ENCODE measurements at regions not wholly inside any gene's neighbourhood (a gene's known extent, or its start where the extent isn't known, plus 50 kb on each side); places are given as distances from the start of the nearest gene placed in this dataset.

DNA sequence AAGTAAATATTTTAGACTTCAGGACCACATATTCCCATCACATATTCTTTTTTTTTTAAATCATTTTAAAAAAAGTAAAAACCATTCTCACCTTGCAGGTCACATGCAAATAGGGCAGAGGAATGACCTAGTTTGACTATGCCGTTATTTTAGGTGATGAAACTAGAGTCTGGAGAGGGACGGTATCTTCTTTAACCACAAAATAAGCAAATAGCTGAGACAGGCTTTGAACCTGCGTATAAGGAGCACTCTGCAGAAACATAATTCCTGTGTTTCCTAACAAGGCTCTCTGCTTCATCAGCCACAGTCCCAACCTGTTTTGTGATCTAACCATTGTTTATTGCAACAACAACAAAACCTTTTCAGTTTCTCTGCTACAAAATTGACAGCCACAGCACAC is 121.5 kb downstream of the PCTP start:
- ChIA-PET CTCF (no interaction called here), POLR2A (ENCODE audit: low non-redundant PET) (no interaction called here)
- no peak for DNase-seq (ENCODE audit: low spot score)
- TF ChIP-seq, protein P1, sequence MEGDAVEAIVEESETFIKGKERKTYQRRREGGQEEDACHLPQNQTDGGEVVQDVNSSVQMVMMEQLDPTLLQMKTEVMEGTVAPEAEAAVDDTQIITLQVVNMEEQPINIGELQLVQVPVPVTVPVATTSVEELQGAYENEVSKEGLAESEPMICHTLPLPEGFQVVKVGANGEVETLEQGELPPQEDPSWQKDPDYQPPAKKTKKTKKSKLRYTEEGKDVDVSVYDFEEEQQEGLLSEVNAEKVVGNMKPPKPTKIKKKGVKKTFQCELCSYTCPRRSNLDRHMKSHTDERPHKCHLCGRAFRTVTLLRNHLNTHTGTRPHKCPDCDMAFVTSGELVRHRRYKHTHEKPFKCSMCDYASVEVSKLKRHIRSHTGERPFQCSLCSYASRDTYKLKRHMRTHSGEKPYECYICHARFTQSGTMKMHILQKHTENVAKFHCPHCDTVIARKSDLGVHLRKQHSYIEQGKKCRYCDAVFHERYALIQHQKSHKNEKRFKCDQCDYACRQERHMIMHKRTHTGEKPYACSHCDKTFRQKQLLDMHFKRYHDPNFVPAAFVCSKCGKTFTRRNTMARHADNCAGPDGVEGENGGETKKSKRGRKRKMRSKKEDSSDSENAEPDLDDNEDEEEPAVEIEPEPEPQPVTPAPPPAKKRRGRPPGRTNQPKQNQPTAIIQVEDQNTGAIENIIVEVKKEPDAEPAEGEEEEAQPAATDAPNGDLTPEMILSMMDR (conservative IDR thresholded peaks at IDR 0.05; ENCODE audit: low read depth): no peak
- no peak overlapping the region for H3K27ac ChIP-seq

DNA sequence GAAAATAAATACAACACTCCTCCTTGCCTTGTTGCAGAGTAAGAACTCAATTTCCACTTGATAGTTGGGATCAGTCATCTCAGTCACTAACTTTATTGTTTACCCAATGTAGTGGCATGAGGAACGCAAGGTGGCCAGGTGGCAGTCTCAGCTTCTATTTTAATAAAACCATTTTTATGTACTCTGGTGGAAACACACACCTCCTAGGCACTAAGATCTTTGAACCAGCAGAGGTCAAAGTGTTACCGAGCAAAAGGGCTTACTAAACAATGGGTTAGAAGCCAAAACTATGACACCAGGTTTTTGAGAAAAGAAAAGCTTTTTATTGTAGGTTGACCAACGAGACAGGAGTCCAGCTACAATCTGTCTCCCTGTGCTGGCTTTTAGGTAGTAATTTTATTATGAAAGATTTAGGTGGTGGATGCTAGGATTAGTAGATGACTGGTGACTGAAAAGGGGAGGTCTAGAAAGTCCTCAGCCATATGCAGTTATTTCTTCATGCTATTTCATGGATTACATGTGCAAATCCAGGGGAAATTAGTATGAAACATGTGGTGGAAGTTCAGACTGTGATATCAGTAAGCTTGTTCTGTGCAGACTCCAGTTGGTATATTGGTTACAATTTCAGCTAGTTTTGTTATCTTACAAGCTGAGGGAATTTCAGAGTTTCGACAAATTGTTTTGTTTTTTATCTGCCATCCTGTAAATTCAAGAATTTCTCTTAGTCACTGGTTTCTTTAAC is 122.3 kb downstream of the PCTP start:
- ChIA-PET CTCF (interaction anchor here (0.6 kb wide), 1 partner anchor 637 kb away, joined by 3 read pairs; no protein-coding TSS in a partner anchor), POLR2A (ENCODE audit: low non-redundant PET) (no interaction called here)
- no peak overlapping the region for H3K27ac ChIP-seq
- TF ChIP-seq, protein P1 (conservative IDR thresholded peaks at IDR 0.05; ENCODE audit: low read depth): no peak
- no peak for DNase-seq (ENCODE audit: low spot score)

DNA sequence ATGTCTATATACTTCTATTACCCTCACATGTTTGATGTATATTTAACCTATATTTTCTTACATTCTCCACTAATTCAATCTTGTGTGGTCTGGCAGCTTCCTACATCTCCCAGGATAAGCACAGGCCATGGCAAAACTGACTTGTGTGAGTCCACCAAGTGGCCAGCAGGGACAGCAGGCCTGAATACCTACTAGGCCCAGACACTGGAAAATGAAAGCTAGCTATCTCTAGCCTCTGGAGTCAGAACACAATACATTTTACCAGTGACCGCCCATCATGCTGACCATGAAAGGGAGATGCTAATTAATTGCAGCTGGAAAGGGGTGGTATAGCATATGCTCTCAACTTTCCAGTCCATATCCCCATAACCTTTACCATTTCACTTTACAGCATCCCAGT is 132.3 kb downstream of the PCTP start:
- H3K27ac ChIP-seq: no peak overlapping the region
- no peak for DNase-seq (ENCODE audit: low spot score)
- POLR2A ChIA-PET (ENCODE audit: low non-redundant PET): no interaction called here
- TF ChIP-seq, protein P1 (conservative IDR thresholded peaks at IDR 0.05; ENCODE audit: low read depth): no peak
- CTCF ChIA-PET: interaction anchor here (0.6 kb wide), 1 partner anchor 83 kb away, joined by 4 read pairs; no protein-coding TSS in a partner anchor

DNA sequence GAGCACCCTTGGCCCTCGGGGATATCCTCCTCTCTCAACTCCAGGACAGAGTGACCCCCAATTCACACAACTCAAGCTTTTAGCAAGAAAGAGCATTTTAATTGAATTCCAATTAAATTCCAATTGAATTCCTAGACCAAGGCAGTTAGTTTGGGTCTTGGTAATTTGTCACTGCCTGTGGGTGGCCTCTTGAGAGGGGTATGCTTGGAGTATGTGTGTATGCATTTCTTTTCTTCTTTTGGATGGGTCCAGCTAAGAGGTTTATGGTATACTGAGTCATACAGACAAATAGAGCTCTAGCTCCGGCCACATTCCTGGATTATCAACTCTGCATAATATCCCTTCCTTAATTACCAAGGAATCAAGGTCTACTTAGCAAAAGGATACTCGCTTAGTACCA is 136.7 kb downstream of the PCTP start:
- POLR2A ChIA-PET (ENCODE audit: low non-redundant PET): no interaction called here

DNA sequence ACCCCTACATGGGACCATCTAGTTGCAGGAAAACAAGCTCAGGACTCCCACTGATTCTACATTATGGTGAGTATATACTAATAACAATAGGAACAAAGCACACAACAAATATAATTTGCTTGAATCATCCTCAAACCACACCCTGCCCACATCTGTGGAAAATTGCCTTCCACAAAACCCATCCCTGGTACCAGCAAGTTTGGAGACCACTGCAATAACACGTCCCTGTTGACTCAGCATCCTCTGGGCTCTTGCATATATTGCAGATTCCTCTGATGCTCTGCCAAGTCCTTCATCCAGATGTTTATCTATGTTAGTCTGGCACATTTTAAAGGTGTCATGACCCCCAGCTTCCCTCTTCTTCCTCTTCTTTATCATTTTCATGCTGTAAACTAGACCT is 138.4 kb downstream of the PCTP start:
- DNase-seq (ENCODE audit: low spot score): no peak
- CTCF ChIA-PET: interaction anchor here (0.6 kb wide), 1 partner anchor 44 kb away, joined by 3 read pairs; no protein-coding TSS in a partner anchor
- no peak overlapping the region for H3K27ac ChIP-seq
- POLR2A ChIA-PET (ENCODE audit: low non-redundant PET): no interaction called here
- TF ChIP-seq, protein P1 (conservative IDR thresholded peaks at IDR 0.05; ENCODE audit: low read depth): no peak

More for the DNA sequence above, 136.7 kb downstream of the PCTP start:
- no peak for DNase-seq (ENCODE audit: low spot score)
- CTCF ChIA-PET: no interaction called here
- TF ChIP-seq, protein P1 (conservative IDR thresholded peaks at IDR 0.05; ENCODE audit: low read depth): no peak
- H3K27ac ChIP-seq: no peak overlapping the region

DNA sequence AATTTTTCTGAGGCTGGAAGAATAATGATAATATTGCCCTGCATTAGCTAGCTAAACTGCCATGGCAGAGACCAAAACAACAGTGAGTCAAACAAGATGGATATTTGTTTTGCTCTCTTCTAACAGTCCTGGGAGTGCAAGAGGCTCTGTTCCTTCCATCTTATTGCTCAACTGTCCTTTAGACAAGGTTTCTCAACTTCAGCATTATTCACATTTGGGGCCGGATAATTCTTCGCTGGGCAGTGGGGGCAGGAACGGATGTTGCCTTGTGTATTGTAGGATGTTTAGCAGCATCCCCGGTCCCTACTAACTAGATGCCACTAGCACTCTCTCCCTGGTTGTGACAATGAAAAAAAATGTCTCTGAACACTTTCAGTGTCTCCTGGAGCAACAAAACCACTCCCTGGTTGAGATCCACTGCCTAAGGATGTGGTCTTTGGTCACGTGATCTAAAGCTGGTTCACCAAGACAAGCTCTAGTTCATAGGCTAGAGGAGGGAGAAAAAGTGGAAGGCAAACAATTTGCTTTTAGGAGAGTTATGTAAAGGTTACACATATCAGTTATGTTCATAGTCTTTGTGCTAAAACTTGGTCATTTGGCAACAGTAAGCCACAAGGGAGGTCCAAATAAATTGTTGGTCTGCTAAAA is 144.4 kb downstream of the PCTP start:
- CTCF ChIA-PET: no interaction called here
- TF ChIP-seq, protein P1 (conservative IDR thresholded peaks at IDR 0.05; ENCODE audit: low read depth): no peak
- no peak for DNase-seq (ENCODE audit: low spot score)
- no peak overlapping the region for H3K27ac ChIP-seq
- POLR2A ChIA-PET (ENCODE audit: low non-redundant PET): no interaction called here
